T1000 (cell line): ENCODE measurements at regions not wholly inside any gene's neighbourhood (a gene's known extent, or its start where the extent isn't known, plus 50 kb on each side); places are given as distances from the start of the nearest gene placed in this dataset.

Experiments used
- DNase-seq: peaks from one replicate; lab custom pipeline; 2025; ENCODE audit warnings: mixed read lengths; lab: John Stamatoyannopoulos, UW

DNA sequence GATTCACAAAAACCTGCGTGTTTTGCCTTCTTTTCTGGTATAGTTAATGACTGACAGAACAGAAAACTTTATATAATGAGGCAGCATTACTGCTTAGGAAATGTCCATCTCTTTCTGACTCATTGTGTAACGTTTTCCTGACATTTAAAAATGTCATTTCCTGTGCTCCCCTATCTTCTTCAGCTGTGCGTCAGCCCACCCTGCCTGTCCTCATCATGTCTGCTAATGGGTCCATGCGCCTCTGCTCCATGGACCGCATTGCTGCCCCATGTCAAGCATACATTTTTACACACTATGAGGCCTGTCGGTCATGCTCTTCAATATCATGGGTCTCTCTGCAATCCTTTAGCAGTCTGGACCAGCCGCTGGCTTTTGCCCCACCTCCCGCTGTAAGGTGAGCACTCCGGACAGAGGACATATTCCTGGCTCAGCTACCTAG is 234.3 kb downstream of the CDCA7 start:
- DNase-seq = no peak

DNA sequence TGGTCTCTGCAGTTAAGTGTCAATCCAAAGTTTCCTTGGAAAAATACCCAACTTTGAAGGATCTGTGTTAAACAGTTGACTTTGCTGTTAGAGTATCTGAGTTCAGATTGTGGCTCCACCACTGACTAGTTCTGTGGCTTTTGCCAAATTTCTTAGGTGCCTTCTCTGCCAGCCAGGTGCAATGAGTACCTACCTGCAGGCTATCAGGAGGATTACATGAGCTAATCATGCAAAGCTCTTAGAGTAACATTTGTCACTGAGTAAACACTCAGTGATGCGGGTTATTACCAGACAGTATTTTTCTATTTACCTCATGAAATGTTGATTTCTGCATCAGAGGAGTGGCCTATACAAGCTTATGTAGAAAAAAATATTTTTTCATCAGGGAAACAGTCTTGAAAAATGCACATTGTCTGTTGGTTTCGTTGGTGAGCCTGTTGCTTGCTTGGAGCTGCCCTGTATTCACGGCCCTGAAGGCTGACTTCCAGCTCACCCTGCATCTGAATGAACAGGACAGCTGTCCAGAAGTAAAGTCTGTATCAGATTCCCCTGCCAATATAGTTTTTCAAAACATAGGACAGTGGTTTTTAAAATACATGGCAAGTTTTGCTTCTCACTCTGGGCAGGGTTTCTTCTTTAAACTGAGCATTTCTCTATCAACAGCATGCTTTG is 235.1 kb downstream of the CDCA7 start:
- DNase-seq = no peak

DNA sequence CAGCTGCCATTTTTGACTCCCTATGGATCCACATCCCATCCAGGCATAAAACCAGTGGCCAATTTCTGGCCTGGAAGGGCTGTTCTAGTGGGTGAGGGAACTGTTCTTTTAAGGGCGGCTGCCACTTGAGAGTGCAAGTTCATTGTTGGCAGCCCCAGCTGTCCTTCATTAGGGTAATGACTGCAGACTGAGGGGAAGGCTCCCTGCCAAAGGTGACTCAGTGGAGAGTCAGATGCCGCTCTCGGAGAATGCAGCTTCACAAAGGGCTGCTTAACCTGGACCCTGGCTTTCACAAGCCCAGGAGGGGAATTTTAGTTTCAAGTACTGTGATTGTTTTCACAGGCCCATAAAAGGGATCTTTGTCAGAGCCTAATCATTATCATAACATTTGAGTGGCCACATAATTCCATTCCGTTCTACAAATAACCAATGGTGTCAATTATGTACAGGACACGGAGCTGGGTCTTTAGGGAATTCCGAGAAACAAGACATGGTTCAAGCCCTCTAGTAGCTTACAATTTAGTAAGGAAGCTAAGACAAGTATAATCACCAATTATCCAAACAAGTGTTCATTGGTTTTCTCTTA is 235.7 kb downstream of the CDCA7 start:
- DNase-seq = peak; percentile 86

DNA sequence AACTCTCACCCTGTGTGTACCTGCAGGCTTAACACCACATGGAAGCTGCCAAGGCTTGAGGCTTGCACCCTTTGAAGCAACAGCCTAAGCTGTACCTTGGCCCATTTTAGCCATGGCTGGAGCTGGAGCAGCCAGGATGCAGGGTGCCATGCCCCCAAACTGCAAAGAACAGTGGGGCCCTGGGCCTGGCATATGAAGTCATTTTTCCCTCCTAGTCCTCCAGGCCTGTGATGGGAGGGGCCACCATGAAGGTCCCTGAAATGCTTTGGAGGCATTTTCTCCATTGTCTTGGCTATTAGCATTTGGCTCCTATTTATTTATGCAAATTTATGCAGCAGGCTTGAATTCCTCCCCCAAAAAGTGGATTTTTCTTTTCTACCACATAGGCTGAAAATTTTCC is 238.4 kb downstream of the CDCA7 start:
- no peak for DNase-seq

DNA sequence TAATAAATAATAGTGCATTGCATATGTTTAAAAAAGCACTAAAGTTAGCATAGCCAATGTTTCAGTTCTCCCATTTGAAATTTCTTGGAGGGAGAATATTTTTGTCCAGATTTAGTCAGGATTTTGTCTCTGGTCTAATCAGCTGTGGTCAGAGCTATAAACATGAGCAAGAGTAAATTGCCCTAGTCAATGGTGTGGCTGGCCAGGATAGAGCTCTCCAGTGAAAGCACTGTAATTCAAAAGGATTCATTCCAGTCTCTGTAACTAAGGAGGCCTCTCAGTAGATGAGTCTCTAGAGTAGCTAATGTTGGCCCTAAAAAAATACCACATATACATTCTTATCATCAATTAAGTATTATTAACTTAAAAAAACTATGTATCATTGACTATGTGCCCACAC is 241.6 kb downstream of the CDCA7 start:
- DNase-seq = no peak

DNA sequence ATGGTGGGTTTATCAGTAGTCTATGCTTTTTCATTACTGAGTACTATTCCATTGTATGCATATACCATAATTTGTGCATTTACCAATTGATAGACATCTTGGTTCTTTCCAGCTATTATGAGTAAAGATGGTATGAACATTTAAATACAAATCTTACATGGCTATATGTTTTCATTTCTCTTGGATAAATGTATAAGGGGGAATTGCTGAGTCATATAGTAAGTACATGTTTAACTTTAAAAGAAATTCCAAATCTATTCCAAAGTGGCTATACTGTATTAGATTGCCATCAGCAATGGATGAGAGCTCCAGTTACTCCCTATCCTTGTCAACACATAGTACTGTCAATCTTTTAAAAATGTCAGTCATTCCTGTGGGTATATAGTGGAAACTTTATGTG is 243.9 kb downstream of the CDCA7 start:
- no peak for DNase-seq

DNA sequence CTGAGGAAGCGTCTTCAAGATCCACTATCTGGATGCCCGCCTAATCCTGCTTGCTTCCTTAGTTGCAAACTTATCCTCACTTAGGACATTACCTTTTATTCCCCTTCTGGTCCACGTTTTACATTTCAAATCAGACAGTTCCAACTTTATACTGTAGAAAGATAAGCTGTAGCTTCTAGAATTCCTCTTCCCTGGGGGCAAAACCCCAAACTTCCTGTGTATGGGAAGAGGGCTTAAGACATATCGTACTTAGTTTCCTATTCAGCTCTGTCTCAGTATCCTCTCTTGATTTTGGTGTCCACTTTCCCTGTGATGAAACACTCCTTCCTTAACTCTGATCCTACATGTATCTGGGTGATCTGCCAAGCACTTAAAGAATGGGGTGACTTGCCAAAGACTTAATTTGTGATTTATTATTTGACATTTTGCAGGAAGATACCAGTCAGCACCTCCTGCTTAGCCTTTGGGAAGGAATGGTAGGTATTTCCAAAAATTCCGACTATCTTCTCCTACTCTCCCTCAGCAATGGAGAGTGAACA is 245.2 kb downstream of the CDCA7 start:
- DNase-seq = no peak

DNA sequence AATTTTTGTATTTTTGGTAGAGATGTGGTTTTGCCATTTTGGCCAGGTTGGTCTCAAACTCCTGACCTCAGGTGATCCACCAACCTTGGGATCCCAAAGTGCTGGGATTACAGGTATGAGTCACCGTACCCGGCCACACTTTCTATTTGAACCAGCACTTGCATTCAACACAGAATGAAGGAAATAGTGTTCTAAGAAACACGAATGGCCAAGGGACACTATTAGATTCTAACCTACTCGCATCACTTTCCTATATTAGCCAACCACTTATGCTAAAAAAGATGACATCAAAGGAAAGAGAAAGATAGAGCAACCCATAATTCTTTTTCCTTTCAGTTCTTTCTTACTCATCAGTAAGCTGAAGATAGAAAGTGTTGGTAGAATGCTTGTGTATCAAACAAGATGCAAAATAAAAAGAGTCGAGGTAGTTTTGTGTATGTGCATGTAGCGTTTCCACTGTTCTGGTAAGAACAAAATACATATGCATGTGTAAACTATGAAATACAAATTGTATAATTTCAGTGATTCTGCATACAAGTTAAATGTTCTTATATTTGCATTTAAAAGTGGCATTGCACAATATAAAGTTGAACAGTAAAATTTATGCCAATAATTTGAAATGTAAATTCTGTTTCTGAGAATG is 247.6 kb downstream of the CDCA7 start:
- DNase-seq = no peak

DNA sequence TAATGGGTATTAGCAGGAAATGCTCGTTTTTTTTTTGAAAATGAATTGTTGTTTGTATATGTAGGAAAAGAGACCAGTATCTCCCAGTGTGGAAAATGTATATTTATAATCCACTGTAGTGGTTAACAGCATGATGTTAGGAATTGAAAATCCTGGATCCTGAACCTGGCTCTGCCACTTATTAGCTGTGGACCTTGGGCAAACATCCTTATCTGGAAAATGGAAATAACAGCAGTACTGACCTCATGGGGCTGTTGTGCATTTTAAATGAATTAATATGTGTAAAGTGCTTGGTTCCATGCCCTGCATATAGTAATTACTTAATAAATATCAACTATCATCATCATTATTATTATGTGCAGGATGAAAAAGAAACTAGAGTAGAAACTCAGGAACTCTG is 251.3 kb downstream of the CDCA7 start:
- no peak for DNase-seq

DNA sequence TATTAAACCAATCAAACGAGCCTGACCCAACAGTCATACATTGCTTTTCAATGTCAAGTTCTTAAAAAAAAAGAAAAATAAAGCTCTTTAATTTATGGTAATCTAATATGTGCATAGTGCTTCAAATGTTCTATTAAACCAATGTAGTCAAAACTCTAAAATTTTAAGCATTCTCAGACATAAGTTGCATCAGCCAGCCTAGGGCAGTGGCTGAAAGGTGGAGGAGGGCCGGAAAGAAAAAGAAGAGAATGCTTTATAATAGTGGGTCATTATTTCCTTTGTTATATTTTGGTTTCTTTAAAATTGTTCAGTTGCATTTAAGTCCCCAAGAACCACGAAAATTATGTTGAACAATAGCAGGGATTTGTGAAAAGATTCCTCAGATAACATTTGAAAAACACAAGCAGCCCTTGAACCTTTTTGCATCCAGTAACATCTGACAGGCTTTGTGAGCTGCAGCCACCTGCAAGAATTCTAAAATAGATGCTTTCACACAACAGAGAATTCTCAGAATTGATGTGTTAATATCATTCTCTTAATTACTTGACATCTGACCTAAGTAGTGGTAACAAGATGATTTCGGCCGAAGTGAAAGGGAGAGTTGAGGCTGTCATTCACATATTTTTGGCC is 252.1 kb downstream of the CDCA7 start:
- no peak for DNase-seq

DNA sequence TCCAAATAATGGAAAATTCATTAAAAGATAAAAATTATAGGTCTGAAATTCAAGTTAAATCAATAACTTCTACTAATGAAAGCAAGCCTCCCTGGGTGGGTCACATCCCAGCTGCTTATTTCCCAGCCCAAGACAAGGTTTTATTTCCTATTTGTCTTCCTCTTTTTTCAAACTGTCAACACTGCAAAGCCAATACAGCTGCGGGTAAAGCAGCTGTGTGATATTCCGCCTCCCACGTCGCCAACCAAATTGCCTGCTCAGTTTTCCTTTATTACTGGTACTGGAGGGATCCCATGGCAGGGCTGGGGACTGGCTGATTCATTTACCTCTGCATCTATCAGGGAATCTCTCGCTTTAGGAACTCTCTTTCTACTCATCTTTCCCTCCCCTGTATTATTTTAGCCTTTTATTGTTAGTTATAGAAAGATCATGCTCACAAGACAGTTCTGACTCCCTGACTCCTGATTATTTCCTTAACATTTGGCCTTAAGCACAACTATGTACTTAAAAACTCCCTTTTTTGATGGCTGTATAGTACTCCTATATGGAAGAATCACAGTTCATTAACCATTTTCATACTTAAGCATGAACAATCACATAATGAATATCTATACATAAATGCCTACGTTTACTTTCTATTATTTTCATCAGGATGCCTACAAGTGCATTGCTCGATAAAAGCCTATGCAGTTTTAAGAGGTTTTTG is 253.1 kb downstream of the CDCA7 start:
- DNase-seq = no peak

DNA sequence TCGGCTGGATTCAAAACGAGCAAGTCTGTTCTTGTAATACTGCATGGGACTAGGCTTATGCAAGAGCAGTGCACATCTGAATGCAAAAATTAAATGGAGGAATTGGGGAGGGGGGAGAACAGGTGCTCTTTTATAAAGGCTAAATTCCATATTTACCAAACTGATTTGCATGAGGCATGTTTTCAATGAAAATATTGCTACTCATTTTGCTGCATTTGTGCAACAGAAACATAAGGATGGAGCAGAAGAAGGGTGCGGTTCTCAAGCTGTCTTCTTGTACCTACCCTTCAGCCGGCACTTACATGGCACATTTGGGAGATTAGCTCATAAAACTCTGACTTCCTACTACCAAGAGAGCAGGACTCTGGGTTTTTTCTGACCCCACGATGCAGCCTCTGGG is 256.4 kb downstream of the CDCA7 start:
- DNase-seq = no peak

DNA sequence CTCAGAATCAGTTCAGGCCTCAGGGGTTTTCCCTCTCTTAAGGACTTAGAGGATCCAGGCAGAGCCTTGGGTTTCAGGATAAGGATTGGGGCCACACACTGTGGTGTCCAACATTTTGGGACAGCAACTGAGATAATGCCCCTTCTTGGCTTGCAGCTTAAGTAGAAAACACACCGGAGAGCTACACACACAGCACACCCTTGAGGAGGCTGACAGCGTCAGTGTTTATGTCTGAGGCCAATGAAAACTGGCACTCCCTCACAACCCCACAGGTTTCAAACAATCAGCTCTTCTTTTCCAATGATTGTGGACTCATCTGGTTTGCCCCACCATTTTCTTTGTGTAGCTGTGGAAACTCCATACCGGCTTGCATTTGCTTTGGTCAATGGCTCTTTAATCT is 257.7 kb downstream of the CDCA7 start:
- no peak for DNase-seq

DNA sequence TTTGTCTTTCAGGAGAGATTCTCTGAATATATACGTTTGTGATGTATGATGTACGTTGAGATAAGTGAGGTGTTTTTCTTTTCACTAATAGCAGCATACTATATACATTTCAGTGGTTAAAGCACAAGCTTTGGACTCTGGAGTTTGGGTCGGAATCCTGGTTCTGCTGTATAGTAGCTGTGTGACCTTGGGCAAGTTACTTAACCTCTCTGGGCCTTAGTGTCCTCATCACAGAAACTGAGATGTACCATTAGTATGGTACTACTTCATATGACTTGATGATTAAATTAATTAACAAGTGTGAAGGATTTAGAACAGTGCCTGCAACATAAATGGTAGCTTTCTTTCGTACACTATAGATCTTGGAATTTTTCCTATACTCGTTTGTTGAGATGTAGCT is 258.7 kb downstream of the CDCA7 start:
- DNase-seq = no peak

DNA sequence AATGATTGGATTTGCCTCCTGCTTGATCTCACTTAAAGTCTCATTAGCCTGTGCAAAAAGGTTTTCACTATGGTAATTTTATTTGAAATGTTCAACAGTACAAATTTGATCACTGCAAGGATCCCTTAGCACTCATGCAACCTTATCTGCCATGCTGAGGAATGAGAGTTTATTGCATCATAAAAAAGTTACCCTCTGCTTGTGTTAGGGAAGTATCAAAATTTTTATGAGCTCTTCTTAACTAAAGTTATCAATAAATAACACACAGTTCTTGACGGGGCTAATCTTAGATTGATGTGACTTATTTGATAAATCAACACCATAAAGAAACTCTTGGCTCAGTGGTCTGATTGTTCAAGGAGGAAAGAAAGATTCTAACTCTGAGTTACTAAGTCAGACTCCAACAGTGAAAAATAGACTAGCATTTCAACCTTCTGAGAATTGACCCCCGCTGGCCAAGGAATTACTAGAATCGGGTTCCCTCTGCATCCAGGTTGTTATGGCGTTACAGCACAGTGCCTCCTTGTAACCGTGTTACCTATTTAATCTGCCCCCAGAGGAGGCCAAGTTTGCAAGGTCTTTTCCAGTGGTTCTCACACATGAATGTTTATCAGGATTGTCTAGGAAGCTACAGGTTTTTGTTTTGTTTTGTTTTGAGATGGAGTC is 259.7 kb downstream of the CDCA7 start:
- no peak for DNase-seq

DNA sequence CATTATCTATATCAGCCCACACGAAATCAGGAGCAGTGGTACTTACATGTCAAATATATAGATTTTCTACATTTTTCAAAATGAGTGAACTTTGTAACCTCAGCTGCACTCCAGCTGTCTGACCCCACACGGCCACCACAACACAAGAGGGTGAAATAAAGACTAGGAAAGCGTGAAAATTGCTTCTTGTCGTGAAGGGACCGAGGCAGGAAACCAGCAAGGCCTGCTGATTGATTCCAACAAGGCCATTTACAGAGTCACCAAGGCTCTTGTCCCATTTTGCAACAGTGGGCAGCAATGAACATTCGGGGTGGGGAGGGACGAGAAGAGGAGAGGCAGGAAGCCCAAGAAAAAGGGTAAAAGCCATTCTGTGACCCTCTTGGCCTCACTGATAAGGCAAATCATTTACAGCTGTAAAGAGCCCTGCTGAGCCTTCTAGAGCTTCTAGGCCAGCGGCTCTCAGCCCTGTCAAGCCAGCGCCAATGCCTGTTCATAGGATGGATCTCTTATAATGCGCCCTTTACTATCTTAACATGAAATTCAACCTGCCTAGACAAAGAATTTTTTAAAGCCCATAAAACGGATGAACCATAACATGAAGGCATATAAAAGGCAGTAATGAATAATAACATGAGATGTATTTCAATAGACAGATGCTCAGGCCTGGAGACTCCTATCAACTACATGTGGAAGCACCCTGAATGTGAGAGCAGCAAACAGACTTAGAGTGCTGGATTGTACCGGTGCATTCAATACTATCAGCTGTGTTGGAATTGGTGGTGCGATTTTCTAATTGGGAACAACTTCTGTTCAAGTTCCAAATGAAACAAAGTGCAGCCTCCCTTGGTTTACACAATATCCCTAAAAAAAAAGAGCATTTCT is 269.0 kb downstream of the CDCA7 start:
- DNase-seq = no peak

DNA sequence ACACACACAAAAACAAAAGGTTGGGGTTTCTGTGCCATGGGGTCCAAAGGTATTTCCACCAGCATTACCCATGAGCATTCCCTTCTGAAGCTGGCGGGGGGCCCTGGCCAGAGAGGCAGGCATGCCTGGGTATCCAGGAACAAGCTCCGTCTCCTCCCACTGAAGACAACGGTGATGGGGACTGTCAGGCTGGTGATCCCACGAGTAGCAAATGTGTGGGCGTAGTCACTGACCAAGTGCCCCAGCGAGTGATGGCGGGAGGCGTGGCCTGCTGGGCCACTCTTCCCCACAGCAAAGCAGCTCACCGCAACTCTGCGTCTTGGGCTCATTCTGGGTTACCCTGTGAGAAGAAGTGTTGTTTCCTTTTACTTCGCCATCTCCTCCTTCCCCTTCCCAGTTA is 270.6 kb downstream of the CDCA7 start:
- DNase-seq = no peak

DNA sequence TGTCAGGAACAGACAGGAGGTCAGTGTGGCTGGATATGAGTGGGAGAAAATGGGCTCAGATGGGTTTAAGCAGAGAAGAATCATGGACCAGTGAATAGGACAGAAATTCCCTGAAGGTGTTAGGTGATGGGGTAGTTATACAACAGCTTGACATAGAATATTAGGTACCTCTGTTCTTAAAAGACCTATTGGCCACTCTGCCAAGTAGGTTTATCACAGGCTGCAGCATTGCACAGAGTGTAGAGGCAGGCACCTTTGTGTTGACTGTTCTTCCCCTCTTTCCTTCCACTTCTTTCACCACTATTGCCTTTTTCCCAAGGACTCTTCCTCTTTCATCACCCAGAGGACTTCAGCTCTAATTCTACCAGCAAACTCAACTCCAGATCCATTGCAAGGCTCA is 274.4 kb downstream of the CDCA7 start:
- no peak for DNase-seq

DNA sequence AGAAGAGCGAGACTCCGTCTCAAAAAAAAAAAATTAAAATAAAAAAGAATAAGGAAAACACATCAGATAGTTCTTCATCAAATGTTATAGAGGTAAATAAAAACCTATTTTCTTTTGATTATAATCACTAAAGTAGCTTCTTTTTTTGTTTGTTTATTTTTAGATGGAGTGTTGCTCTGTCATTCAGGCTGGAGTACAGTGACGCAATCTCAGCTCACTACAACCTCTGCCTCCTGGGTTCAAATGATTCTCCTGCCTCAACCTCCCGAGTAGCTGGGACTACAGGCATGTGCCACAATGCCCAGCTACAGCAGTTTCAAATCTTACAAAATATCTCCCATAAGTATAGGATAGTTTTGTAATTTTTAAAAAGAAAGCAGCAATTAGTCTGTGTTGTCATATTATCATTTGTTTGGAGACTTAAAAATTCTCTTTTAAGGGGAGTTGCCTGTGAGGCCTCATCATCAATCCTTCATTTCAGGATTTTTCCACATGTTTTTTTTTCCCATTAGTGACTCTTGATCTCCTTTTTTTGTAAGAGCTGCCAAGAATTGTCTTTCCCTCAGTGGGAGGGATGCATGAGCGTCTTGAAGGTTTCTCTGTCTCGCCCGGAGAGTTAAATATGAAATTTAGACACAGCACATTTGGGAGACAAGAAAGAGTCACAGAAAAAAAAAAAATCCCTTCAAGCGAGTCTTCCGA is 275.9 kb downstream of the CDCA7 start:
- no peak for DNase-seq

DNA sequence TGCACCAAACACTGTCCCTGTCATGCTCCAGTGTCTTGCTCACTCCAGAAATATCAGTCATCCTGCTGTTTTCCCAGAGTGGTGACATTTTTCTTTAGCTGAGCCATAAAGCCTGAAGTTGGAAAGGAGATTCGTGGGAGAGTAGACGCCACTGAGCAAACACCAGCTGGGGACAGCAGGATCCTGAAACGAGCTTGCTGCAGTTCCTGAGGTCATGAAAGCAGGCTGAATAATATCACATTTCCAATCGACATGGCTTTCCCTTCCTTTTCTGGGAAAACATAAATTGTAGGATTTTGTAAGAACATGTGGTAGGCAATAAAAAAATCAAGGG is 276.4 kb downstream of the CDCA7 start:
- no peak for DNase-seq
